Esophagus muscularis mucosa (tissue), 4 donors: ENCODE measurements at regions not wholly inside any gene's neighbourhood (a gene's known extent, or its start where the extent isn't known, plus 50 kb on each side); places are given as distances from the start of the nearest gene placed in this dataset.

ENCODE experiments used
- DNase-seq: peaks from one replicate; pipeline ENCODE4 v3.0.0-alpha.2; 2017; ENCODE audit errors: extremely low spot score
- H3K27ac ChIP-seq, 4 donors: fragments of 200-600 bp; sonication (generic); replicated peaks in 1 of 4; 1 replicate in 3 of 4; 2 replicates in 1 of 4; pipeline ENCODE4 v1.5.1; 2016 to 2019; ENCODE audit warnings: mild to moderate bottlenecking in 1 of 4
- H3K27me3 ChIP-seq, 4 donors: fragments of 200-600 bp; sonication (generic); one replicate each; pipeline versions ENCODE4 v1.5.1 to v1.6.0; 2016 to 2019
- H3K36me3 ChIP-seq, 4 donors: fragments of 200-600 bp; sonication (generic); one replicate each; pipeline ENCODE4 v1.5.1; 2016 to 2019
- H3K4me1 ChIP-seq, 4 donors: fragments of 200-600 bp; sonication (generic); one replicate each; pipeline ENCODE4 v1.5.1; 2016 to 2019
- H3K4me3 ChIP-seq, 4 donors: fragments of 200-600 bp; sonication (generic); 1 replicate in 2 of 4; 2 replicates in 2 of 4; pipeline ENCODE4 v1.5.1; 2016 to 2019; ENCODE audit warnings: mild to moderate bottlenecking in 4 of 4, moderate library complexity in 1 of 4
- H3K9me3 ChIP-seq, 4 donors: fragments of 200-600 bp; sonication (generic); 1 replicate in 3 of 4; 2 replicates in 1 of 4; pipeline ENCODE4 v1.5.1; 2016 to 2019
- CTCF ChIP-seq, 3 experiments: fragments of 200-600 bp in 2 of 3; fragments of 450-650 bp in 1 of 3; sonication (generic) in 2 of 3; IDR thresholded peaks; one replicate each; pipeline ENCODE4 v1.5.1; 2017 to 2019; ENCODE audit warnings: antibody characterized with exemption in 3 of 3, mild to moderate bottlenecking in 2 of 3, moderate library complexity in 1 of 3
- EP300 ChIP-seq: sonication (generic); formaldehyde crosslinking; IDR thresholded peaks from one replicate; pipeline ENCODE4 v1.6.1; 2017; ENCODE audit warnings: antibody characterized with exemption
- POLR2A ChIP-seq: fragments of 450-650 bp; IDR thresholded peaks from one replicate; pipeline ENCODE4 v1.6.1; 2017; ENCODE audit warnings: antibody characterized with exemption, moderate library complexity, mild to moderate bottlenecking, low read depth
- POLR2AphosphoS5 ChIP-seq, 2 donors: sonication (generic); formaldehyde crosslinking; IDR thresholded peaks; one replicate each; pipeline ENCODE4 v1.6.1; 2017; ENCODE audit warnings: antibody characterized with exemption in 2 of 2
- WGBS: methylation state at CpG from one replicate; pipeline ENCODE4 v1.1.5; 2018; 5-methylcytosine and 5-hydroxymethylcytosine counted together
- intact Hi-C: fragments of 100-400 bp; cut with DNase I; formaldehyde crosslinking; loops from one replicate; pipeline ENCODE4 v1.15.1; 2023

- no peaks in the 10 kb centered on the region for H3K4me1 ChIP-seq
- H3K4me3 ChIP-seq = no peak overlapping the region
- no peaks in the 10 kb centered on the region for H3K27me3 ChIP-seq
- TF ChIP-seq CTCF (IDR thresholded peaks at IDR 0.05) (no peak), POLR2AphosphoS5 (IDR thresholded peaks at IDR 0.05) (no peak), EP300 (no peak), POLR2A (no peak)
- H3K27ac ChIP-seq = no peak overlapping the region
- intact Hi-C loops = no loop called here
- no peaks in the 10 kb centered on the region for H3K36me3 ChIP-seq
- 84% methylated on average over 3 of the region's 3 CpGs for WGBS
- no peak for DNase-seq
- H3K9me3 ChIP-seq = no peaks in the 10 kb centered on the region
Observed at GRCh38 chr11:39435641-39436040, 2023.8 kb downstream of the LRRC4C start.

GRCh38 chr11:39434466-39434865, 2025.0 kb downstream of the LRRC4C start:
- intact Hi-C loops = no loop called here
- H3K9me3 ChIP-seq = no peaks in the 10 kb centered on the region
- no peak for TF ChIP-seq POLR2AphosphoS5 (IDR thresholded peaks at IDR 0.05)
- TF ChIP-seq EP300 = no peak
- TF ChIP-seq CTCF (IDR thresholded peaks at IDR 0.05) = no peak
- TF ChIP-seq POLR2A = no peak
- no peak overlapping the region for H3K4me3 ChIP-seq
- no peaks in the 10 kb centered on the region for H3K4me1 ChIP-seq
- no peak overlapping the region for H3K27ac ChIP-seq
- no peaks in the 10 kb centered on the region for H3K36me3 ChIP-seq
- no peaks in the 10 kb centered on the region for H3K27me3 ChIP-seq
- DNase-seq = no peak
- 62% methylated on average over 1 of the region's 1 CpG for WGBS

GRCh38 chr11:39432929-39433328, 2026.5 kb downstream of the LRRC4C start:
- Histone ChIP-seq H3K27me3 (no peaks in the 10 kb centered on the region), H3K27ac (no peak overlapping the region), H3K4me3 (no peak overlapping the region), H3K36me3 (no peaks in the 10 kb centered on the region), H3K4me1 (no peaks in the 10 kb centered on the region), H3K9me3 (no peaks in the 10 kb centered on the region)
- intact Hi-C loops = no loop called here
- WGBS = 27% methylated on average over 1 of the region's 1 CpG
- no peak for DNase-seq
- TF ChIP-seq EP300 = no peak

GRCh38 chr11:39425226-39425625, 2034.2 kb downstream of the LRRC4C start:
- no peak overlapping the region for H3K27ac ChIP-seq
- intact Hi-C loops = no loop called here
- DNase-seq = no peak
- TF ChIP-seq CTCF (IDR thresholded peaks at IDR 0.05) (no peak), POLR2AphosphoS5 (IDR thresholded peaks at IDR 0.05) (no peak), POLR2A (no peak), EP300 (no peak)
- H3K9me3 ChIP-seq = no peaks in the 10 kb centered on the region
- no peaks in the 10 kb centered on the region for H3K27me3 ChIP-seq
- H3K36me3 ChIP-seq = no peaks in the 10 kb centered on the region
- H3K4me1 ChIP-seq = no peaks in the 10 kb centered on the region
- no peak overlapping the region for H3K4me3 ChIP-seq
- 80% methylated on average over 2 of the region's 2 CpGs for WGBS

DNA sequence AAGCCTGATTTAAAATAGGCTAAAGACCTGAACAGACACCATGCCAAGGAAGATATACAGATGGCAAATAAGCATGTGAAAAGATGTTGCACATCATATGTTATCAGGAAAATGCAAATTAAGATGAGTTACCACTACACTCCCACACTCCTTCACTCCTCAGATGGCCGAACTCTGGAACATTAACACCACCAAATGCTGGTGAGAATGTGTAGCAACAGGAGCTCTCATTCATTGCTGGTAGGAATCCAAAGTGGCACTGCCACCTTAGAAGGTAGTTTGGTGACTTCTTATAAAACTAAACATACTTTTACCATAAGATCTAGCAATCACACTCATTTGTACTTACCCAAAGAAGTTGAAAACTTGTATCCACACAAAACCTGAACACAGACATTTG, 2047.3 kb downstream of the LRRC4C start:
- Histone ChIP-seq H3K4me3 (no peak overlapping the region), H3K27ac (no peak overlapping the region), H3K27me3 (no peaks in the 10 kb centered on the region), H3K9me3 (peaks cover 0 to 10% (median 4%) of the 10 kb centered on the region in 4 donors), H3K36me3 (no peaks in the 10 kb centered on the region), H3K4me1 (no peaks in the 10 kb centered on the region)
- TF ChIP-seq EP300 = no peak
- TF ChIP-seq POLR2A = no peak
- no peak for TF ChIP-seq POLR2AphosphoS5 (IDR thresholded peaks at IDR 0.05)
- no peak for TF ChIP-seq CTCF (IDR thresholded peaks at IDR 0.05)
- WGBS = 85% methylated on average over 1 of the region's 1 CpG
- DNase-seq = no peak
- intact Hi-C loops = no loop called here
